ENCODE measurements at regions not wholly inside any gene's neighbourhood (a gene's known extent, or its start where the extent isn't known, plus 50 kb on each side); places are given as distances from the start of the nearest gene placed in this dataset.

GRCh38 chr5:28770307-28770706 is 1731.9 kb upstream of the CDH9 start:
- Mint-ChIP-seq H3K4me1 (ENCODE audit: low read depth) (no peaks in the 10 kb centered on the region), H3K27me3 (ENCODE audit: low read depth) (no peaks in the 10 kb centered on the region), H3K27ac (no peak overlapping the region), H3K4me3 (ENCODE audit: low read depth) (no peak overlapping the region), H3K9me3 (peaks cover 16% of the 10 kb centered on the region), H3K36me3 (ENCODE audit: low read depth) (no peaks in the 10 kb centered on the region)
- DNase-seq (ENCODE audit: low spot score), result no peak
- intact Hi-C loops (cut with micrococcal nuclease), result no loop called here

GRCh38 chr5:28766565-28767158 is 1728.3 kb upstream of the CDH9 start:
- H3K4me3 Mint-ChIP-seq (ENCODE audit: low read depth), result no peak overlapping the region
- intact Hi-C loops (cut with micrococcal nuclease), result no loop called here
- DNase-seq (ENCODE audit: low spot score), result no peak

GRCh38 chr5:28751396-28751795 is 1713.0 kb upstream of the CDH9 start:
- Mint-ChIP-seq H3K4me3 (ENCODE audit: low read depth) (no peak overlapping the region), H3K4me1 (ENCODE audit: low read depth) (no peaks in the 10 kb centered on the region), H3K9me3 (peaks cover 39% of the 10 kb centered on the region), H3K27me3 (ENCODE audit: low read depth) (no peaks in the 10 kb centered on the region), H3K36me3 (ENCODE audit: low read depth) (no peaks in the 10 kb centered on the region), H3K27ac (no peak overlapping the region)
- intact Hi-C loops (cut with micrococcal nuclease), result no loop called here
- DNase-seq (ENCODE audit: low spot score), result no peak

More at GRCh38 chr5:28766565-28767158, 1728.3 kb upstream of the CDH9 start:
- Mint-ChIP-seq H3K4me1 (ENCODE audit: low read depth) (no peaks in the 10 kb centered on the region), H3K36me3 (ENCODE audit: low read depth) (no peaks in the 10 kb centered on the region), H3K9me3 (peaks cover 11% of the 10 kb centered on the region), H3K27me3 (ENCODE audit: low read depth) (no peaks in the 10 kb centered on the region), H3K27ac (no peak overlapping the region)

GRCh38 chr5:28750251-28750650 is 1711.9 kb upstream of the CDH9 start:
- intact Hi-C loops (cut with micrococcal nuclease), result no loop called here
- DNase-seq (ENCODE audit: low spot score), result no peak

GRCh38 chr5:28748446-28748845 is 1710.1 kb upstream of the CDH9 start:
- no peaks in the 10 kb centered on the region for H3K27me3 Mint-ChIP-seq (ENCODE audit: low read depth)
- intact Hi-C loops (cut with micrococcal nuclease), result no loop called here
- H3K4me1 Mint-ChIP-seq (ENCODE audit: low read depth), result no peaks in the 10 kb centered on the region
- H3K9me3 Mint-ChIP-seq, result peaks cover 27% of the 10 kb centered on the region
- no peaks in the 10 kb centered on the region for H3K36me3 Mint-ChIP-seq (ENCODE audit: low read depth)
- no peak overlapping the region for H3K4me3 Mint-ChIP-seq (ENCODE audit: low read depth)
- no peak for DNase-seq (ENCODE audit: low spot score)
- no peak overlapping the region for H3K27ac Mint-ChIP-seq

More at GRCh38 chr5:28750251-28750650, 1711.9 kb upstream of the CDH9 start:
- no peaks in the 10 kb centered on the region for H3K27me3 Mint-ChIP-seq (ENCODE audit: low read depth)
- no peak overlapping the region for H3K27ac Mint-ChIP-seq
- no peak overlapping the region for H3K4me3 Mint-ChIP-seq (ENCODE audit: low read depth)
- H3K4me1 Mint-ChIP-seq (ENCODE audit: low read depth), result no peaks in the 10 kb centered on the region
- peaks cover 28% of the 10 kb centered on the region for H3K9me3 Mint-ChIP-seq
- H3K36me3 Mint-ChIP-seq (ENCODE audit: low read depth), result no peaks in the 10 kb centered on the region

GRCh38 chr5:28743716-28744110 is 1705.3 kb upstream of the CDH9 start:
- Mint-ChIP-seq H3K36me3 (ENCODE audit: low read depth) (no peaks in the 10 kb centered on the region), H3K4me1 (ENCODE audit: low read depth) (no peaks in the 10 kb centered on the region), H3K27ac (no peak overlapping the region), H3K9me3 (peaks cover 29% of the 10 kb centered on the region), H3K27me3 (ENCODE audit: low read depth) (no peaks in the 10 kb centered on the region), H3K4me3 (ENCODE audit: low read depth) (no peak overlapping the region)
- intact Hi-C loops (cut with micrococcal nuclease), result no loop called here
- DNase-seq (ENCODE audit: low spot score), result no peak

GRCh38 chr5:28743025-28743715 is 1704.8 kb upstream of the CDH9 start:
- H3K9me3 Mint-ChIP-seq, result peaks cover 30% of the 10 kb centered on the region
- H3K36me3 Mint-ChIP-seq (ENCODE audit: low read depth), result no peaks in the 10 kb centered on the region
- H3K4me1 Mint-ChIP-seq (ENCODE audit: low read depth), result no peaks in the 10 kb centered on the region
- no peak overlapping the region for H3K27ac Mint-ChIP-seq
- no peak overlapping the region for H3K4me3 Mint-ChIP-seq (ENCODE audit: low read depth)
- no peak for DNase-seq (ENCODE audit: low spot score)
- intact Hi-C loops (cut with micrococcal nuclease), result no loop called here
- no peaks in the 10 kb centered on the region for H3K27me3 Mint-ChIP-seq (ENCODE audit: low read depth)

GRCh38 chr5:28737682-28738081 is 1699.3 kb upstream of the CDH9 start:
- Mint-ChIP-seq H3K36me3 (ENCODE audit: low read depth) (no peaks in the 10 kb centered on the region), H3K9me3 (peaks cover 49% of the 10 kb centered on the region), H3K4me1 (ENCODE audit: low read depth) (no peaks in the 10 kb centered on the region), H3K27ac (no peak overlapping the region), H3K4me3 (ENCODE audit: low read depth) (no peak overlapping the region), H3K27me3 (ENCODE audit: low read depth) (no peaks in the 10 kb centered on the region)
- intact Hi-C loops (cut with micrococcal nuclease), result no loop called here
- DNase-seq (ENCODE audit: low spot score), result no peak

GRCh38 chr5:28737222-28737621 is 1698.8 kb upstream of the CDH9 start:
- no peaks in the 10 kb centered on the region for H3K36me3 Mint-ChIP-seq (ENCODE audit: low read depth)
- no peak overlapping the region for H3K27ac Mint-ChIP-seq
- H3K4me3 Mint-ChIP-seq (ENCODE audit: low read depth), result no peak overlapping the region
- no peak for DNase-seq (ENCODE audit: low spot score)
- intact Hi-C loops (cut with micrococcal nuclease), result no loop called here
- no peaks in the 10 kb centered on the region for H3K27me3 Mint-ChIP-seq (ENCODE audit: low read depth)
- no peaks in the 10 kb centered on the region for H3K4me1 Mint-ChIP-seq (ENCODE audit: low read depth)
- peaks cover 49% of the 10 kb centered on the region for H3K9me3 Mint-ChIP-seq

GRCh38 chr5:28734396-28734795 is 1696.0 kb upstream of the CDH9 start:
- Mint-ChIP-seq H3K27me3 (ENCODE audit: low read depth) (no peaks in the 10 kb centered on the region), H3K9me3 (peaks cover 49% of the 10 kb centered on the region), H3K36me3 (ENCODE audit: low read depth) (no peaks in the 10 kb centered on the region), H3K4me3 (ENCODE audit: low read depth) (no peak overlapping the region), H3K27ac (no peak overlapping the region), H3K4me1 (ENCODE audit: low read depth) (no peaks in the 10 kb centered on the region)
- intact Hi-C loops (cut with micrococcal nuclease), result no loop called here
- no peak for DNase-seq (ENCODE audit: low spot score)

- intact Hi-C loops (cut with micrococcal nuclease), result no loop called here
- Mint-ChIP-seq H3K4me1 (ENCODE audit: low read depth) (no peaks in the 10 kb centered on the region), H3K27me3 (ENCODE audit: low read depth) (no peaks in the 10 kb centered on the region), H3K9me3 (peaks cover 42% of the 10 kb centered on the region), H3K36me3 (ENCODE audit: low read depth) (no peaks in the 10 kb centered on the region), H3K4me3 (ENCODE audit: low read depth) (no peak overlapping the region), H3K27ac (no peak overlapping the region)
- no peak for DNase-seq (ENCODE audit: low spot score)
These were observed 1690.7 kb upstream of the CDH9 start for GRCh38 chr5:28729067-28729466.

GRCh38 chr5:28726815-28727214 is 1688.4 kb upstream of the CDH9 start:
- no peaks in the 10 kb centered on the region for H3K27me3 Mint-ChIP-seq (ENCODE audit: low read depth)
- intact Hi-C loops (cut with micrococcal nuclease), result no loop called here
- no peak for DNase-seq (ENCODE audit: low spot score)
- no peaks in the 10 kb centered on the region for H3K4me1 Mint-ChIP-seq (ENCODE audit: low read depth)
- peaks cover 44% of the 10 kb centered on the region for H3K9me3 Mint-ChIP-seq
- no peak overlapping the region for H3K4me3 Mint-ChIP-seq (ENCODE audit: low read depth)
- H3K36me3 Mint-ChIP-seq (ENCODE audit: low read depth), result no peaks in the 10 kb centered on the region
- no peak overlapping the region for H3K27ac Mint-ChIP-seq

- Mint-ChIP-seq H3K36me3 (ENCODE audit: low read depth) (no peaks in the 10 kb centered on the region), H3K4me3 (ENCODE audit: low read depth) (no peak overlapping the region), H3K27ac (no peak overlapping the region), H3K27me3 (ENCODE audit: low read depth) (no peaks in the 10 kb centered on the region), H3K9me3 (peaks cover 39% of the 10 kb centered on the region), H3K4me1 (ENCODE audit: low read depth) (no peaks in the 10 kb centered on the region)
- intact Hi-C loops (cut with micrococcal nuclease), result no loop called here
- DNase-seq (ENCODE audit: low spot score), result no peak
These were observed 1686.6 kb upstream of the CDH9 start for GRCh38 chr5:28725001-28725400.
